Neutrophil (primary cell): ENCODE measurements at regions not wholly inside any gene's neighbourhood (a gene's known extent, or its start where the extent isn't known, plus 50 kb on each side); places are given as distances from the start of the nearest gene placed in this dataset.

Experiments used
- H3K27ac ChIP-seq: fragments of 200-600 bp; sonication (generic); 2 replicates; pipeline ENCODE4 v1.5.1; 2016; ENCODE audit warnings: mild to moderate bottlenecking, moderate library complexity
- H3K27me3 ChIP-seq: fragments of 200-600 bp; sonication (generic); 2 replicates; pipeline ENCODE4 v1.6.0; 2016; ENCODE audit warnings: mild to moderate bottlenecking
- H3K36me3 ChIP-seq: fragments of 200-600 bp; sonication (generic); 2 replicates; pipeline ENCODE4 v1.5.1; 2017
- H3K4me1 ChIP-seq, 2 experiments: fragments of 200-600 bp in 1 of 2; sonication (generic) in 1 of 2; 1 replicate in 1 of 2; 2 replicates in 1 of 2; pipeline versions ENCODE4 v1.5.1 to v1.6.1; 2013 to 2016; ENCODE audit warnings: low read depth in 1 of 2, low read length in 1 of 2, mild to moderate bottlenecking in 1 of 2, moderate library complexity in 1 of 2; ENCODE audit not compliant: control insufficient read depth in 1 of 2, insufficient read depth in 1 of 2
- H3K4me3 ChIP-seq, 2 experiments: fragments of 200-600 bp in 1 of 2; sonication (generic) in 1 of 2; 1 replicate in 1 of 2; 2 replicates in 1 of 2; pipeline ENCODE4 v1.5.1; 2013 to 2016; ENCODE audit warnings: low read depth in 1 of 2, low read length in 1 of 2, mild to moderate bottlenecking in 1 of 2, moderate library complexity in 1 of 2
- H3K9me3 ChIP-seq: fragments of 200-600 bp; sonication (generic); 2 replicates; pipeline ENCODE4 v1.5.1; 2016
- CTCF ChIP-seq: fragments of 200-600 bp; sonication (generic); IDR thresholded peaks from 2 replicates; pipeline ENCODE4 v1.5.1; 2016; ENCODE audit warnings: antibody characterized with exemption

- Histone ChIP-seq H3K9me3 (no peaks in the 10 kb centered on the region), H3K4me3 (no peak overlapping the region), H3K27ac (no peak overlapping the region), H3K27me3 (peaks cover 3% of the 10 kb centered on the region), H3K4me1 (no peaks in the 10 kb centered on the region), H3K36me3 (no peaks in the 10 kb centered on the region)
- no peak for TF ChIP-seq CTCF
Measured at GRCh38 chr4:53782458-53782845, 191.2 kb upstream of the LNX1 start.

DNA sequence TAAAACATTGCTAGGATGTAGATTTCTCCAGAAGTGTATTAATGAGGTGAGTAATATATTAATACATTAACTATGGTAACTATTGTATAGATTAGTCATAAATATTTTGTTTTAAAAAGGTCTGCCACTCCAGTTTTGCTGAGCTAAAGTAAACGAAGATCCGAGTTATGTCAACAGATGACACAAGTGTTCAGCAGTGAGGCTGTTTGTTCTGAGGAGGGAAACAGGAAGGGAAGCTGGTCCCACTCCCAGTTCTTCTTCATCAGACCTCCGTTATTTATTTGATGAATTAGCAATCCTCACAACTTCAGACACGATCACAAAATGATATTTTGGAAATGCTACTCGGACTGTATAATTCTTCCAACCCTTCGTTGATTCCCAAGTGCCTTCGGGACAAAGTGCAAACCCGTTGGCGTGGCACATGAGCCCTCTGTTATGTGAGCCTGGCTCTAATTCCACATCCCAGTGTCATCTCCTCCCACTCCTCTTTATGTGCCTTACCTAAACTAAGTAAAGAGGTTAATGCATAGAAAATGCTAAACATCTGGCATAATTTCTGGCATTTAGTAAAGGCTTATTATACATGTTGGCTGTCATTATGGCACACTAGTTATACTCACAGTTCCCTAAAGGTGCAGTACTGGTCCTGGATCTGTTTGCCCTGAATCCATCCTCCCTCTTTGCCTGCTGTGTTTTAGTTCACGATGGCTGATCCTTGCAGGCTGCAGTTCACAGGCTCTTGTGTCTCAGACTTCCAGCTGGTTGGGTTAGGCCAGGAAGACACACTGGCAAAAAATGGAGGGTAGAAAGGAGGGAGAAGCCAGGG is 190.6 kb upstream of the LNX1 start:
- no peak overlapping the region for H3K27ac ChIP-seq
- H3K27me3 ChIP-seq: peaks cover 3% of the 10 kb centered on the region
- no peaks in the 10 kb centered on the region for H3K36me3 ChIP-seq
- no peaks in the 10 kb centered on the region for H3K4me1 ChIP-seq
- no peak for TF ChIP-seq CTCF
- H3K9me3 ChIP-seq: no peaks in the 10 kb centered on the region
- no peak overlapping the region for H3K4me3 ChIP-seq

DNA sequence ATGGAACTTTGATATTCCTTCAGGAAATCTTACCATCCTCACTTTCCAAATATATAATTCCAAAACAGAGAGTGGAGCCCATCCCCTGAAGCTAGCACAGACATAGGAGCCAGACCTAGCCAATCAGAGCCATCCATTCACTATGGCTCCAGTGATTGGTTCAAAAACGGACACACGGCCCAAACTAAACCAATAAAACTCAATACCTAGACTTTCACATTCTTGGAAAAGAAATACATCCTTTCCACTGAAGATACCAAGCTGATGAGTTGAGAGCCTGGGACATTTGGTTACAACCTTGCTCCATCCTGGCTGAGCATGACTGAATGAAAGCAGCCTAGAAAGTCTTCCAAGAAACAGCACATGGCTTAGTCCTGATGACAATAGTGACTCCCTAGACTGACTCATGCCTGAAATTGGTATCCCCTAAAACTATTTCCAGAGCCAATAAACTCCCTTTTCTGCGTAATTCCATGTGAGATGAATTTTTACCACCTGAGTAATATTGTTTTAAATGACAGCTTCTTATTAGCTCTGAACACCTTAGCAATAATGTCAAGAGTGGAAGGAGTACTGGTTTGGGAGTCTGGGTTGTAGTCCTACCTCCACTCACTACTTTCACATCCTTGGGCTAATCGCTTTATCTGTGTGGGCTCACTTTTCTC is 189.6 kb upstream of the LNX1 start:
- no peak overlapping the region for H3K27ac ChIP-seq
- H3K9me3 ChIP-seq: no peaks in the 10 kb centered on the region
- H3K4me3 ChIP-seq: no peak overlapping the region
- H3K36me3 ChIP-seq: no peaks in the 10 kb centered on the region
- TF ChIP-seq CTCF: no peak
- H3K4me1 ChIP-seq: no peaks in the 10 kb centered on the region
- H3K27me3 ChIP-seq: peaks cover 3% of the 10 kb centered on the region

DNA sequence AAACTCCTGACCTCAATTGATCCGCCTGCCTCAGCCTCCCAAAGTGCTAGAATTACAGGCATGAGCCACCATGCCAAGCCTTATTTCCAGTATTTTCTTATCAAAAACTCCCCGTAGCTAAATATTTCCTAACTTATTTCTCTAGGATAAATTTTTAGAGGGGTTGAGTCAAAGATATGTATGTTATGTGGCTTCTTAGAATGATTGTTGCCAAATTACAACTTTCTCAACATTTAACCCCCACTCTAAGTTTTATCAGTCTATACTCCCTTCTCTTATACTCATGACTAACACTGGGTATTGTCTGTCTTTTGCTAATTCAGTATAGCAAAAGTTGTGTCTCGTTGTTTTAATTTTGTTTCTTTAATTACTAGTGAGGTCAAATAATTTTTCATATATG is 187.7 kb upstream of the LNX1 start:
- H3K9me3 ChIP-seq: no peaks in the 10 kb centered on the region
- peaks cover 3% of the 10 kb centered on the region for H3K27me3 ChIP-seq
- H3K4me1 ChIP-seq: no peaks in the 10 kb centered on the region
- H3K27ac ChIP-seq: no peak overlapping the region
- no peak overlapping the region for H3K4me3 ChIP-seq
- no peaks in the 10 kb centered on the region for H3K36me3 ChIP-seq
- no peak for TF ChIP-seq CTCF

GRCh38 chr4:53778155-53778554 is 186.9 kb upstream of the LNX1 start:
- no peaks in the 10 kb centered on the region for H3K9me3 ChIP-seq
- no peaks in the 10 kb centered on the region for H3K4me1 ChIP-seq
- no peak overlapping the region for H3K4me3 ChIP-seq
- no peak for TF ChIP-seq CTCF
- no peak overlapping the region for H3K27ac ChIP-seq
- H3K36me3 ChIP-seq: no peaks in the 10 kb centered on the region
- peaks cover 3% of the 10 kb centered on the region for H3K27me3 ChIP-seq
